ENCODE measurements at regions not wholly inside any gene's neighbourhood (a gene's known extent, or its start where the extent isn't known, plus 50 kb on each side); places are given as distances from the start of the nearest gene placed in this dataset.

GRCh38 chr18:71020342-71021029 is 731.6 kb downstream of the SOCS6 start:
- 52 to 58% methylated on average over 3 of the region's 3 CpGs for WGBS, 2 donors
- no peaks in the 10 kb centered on the region for H3K9me3 ChIP-seq
- intact Hi-C loops (cut with DNase I): no loop called here
- no peak for DNase-seq
- H3K4me3 ChIP-seq: no peak overlapping the region
- no peaks in the 10 kb centered on the region for H3K27me3 ChIP-seq
- no peaks in the 10 kb centered on the region for H3K36me3 ChIP-seq (replicated peaks in 1 of 2; ENCODE audit: insufficient read depth in 1 of 2, low read depth in 2 of 2)
- TF ChIP-seq, protein P1, sequence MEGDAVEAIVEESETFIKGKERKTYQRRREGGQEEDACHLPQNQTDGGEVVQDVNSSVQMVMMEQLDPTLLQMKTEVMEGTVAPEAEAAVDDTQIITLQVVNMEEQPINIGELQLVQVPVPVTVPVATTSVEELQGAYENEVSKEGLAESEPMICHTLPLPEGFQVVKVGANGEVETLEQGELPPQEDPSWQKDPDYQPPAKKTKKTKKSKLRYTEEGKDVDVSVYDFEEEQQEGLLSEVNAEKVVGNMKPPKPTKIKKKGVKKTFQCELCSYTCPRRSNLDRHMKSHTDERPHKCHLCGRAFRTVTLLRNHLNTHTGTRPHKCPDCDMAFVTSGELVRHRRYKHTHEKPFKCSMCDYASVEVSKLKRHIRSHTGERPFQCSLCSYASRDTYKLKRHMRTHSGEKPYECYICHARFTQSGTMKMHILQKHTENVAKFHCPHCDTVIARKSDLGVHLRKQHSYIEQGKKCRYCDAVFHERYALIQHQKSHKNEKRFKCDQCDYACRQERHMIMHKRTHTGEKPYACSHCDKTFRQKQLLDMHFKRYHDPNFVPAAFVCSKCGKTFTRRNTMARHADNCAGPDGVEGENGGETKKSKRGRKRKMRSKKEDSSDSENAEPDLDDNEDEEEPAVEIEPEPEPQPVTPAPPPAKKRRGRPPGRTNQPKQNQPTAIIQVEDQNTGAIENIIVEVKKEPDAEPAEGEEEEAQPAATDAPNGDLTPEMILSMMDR (IDR thresholded peaks at IDR 0.05): no peak
- no peaks in the 10 kb centered on the region for H3K4me1 ChIP-seq
- ATAC-seq: no peak
- H3K27ac ChIP-seq: no peak overlapping the region

DNA sequence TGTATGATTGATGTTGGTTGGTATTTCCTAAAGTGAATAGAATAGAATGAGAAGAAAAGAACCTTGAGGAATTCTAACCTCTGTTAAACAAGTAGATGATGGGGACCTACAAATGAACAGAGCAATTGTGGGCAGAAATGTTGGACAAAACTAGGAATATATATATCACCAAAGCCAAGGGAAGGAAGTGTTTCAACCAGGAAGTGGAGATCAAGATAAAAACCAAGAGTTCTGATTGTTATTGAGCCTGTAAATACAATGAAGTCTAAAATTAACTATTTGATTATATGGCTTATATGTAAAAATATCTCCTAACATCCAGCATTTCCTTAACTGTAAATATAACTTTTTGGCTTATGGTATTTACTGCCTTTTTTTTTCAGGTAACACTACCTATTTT is 730.0 kb downstream of the SOCS6 start:
- ATAC-seq (no peak), DNase-seq (no peak)
- Histone ChIP-seq H3K9me3 (no peaks in the 10 kb centered on the region), H3K27me3 (no peaks in the 10 kb centered on the region), H3K36me3 (replicated peaks in 1 of 2; ENCODE audit: insufficient read depth in 1 of 2, low read depth in 2 of 2) (no peaks in the 10 kb centered on the region), H3K27ac (no peak overlapping the region), H3K4me1 (no peaks in the 10 kb centered on the region), H3K4me3 (no peak overlapping the region)
- TF ChIP-seq, protein P1 (IDR thresholded peaks at IDR 0.05): no peak
- TF ChIP-seq POLR2A (IDR thresholded peaks at IDR 0.05): no peak
- intact Hi-C loops (cut with DNase I): no loop called here

DNA sequence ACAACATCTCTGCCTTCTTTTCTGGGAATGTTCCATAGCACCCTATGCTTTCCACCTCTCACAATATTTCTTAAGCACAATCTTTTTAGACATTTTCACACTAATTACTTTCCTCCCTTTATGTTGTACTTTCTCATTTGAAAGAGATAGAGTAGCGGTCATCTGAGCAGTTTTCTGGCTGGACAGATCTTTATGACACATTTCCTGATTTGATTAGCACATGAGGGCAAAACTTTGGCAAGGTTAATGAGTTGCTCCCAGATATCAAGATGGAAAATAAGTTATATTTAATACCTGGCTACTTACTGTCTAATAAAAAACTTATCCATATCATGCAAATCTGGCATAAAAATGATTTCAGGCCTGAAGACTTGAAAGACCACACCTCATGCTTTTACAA is 723.9 kb downstream of the SOCS6 start:
- ATAC-seq: no peak
- no peaks in the 10 kb centered on the region for H3K4me1 ChIP-seq
- no peaks in the 10 kb centered on the region for H3K36me3 ChIP-seq (replicated peaks in 1 of 2; ENCODE audit: insufficient read depth in 1 of 2, low read depth in 2 of 2)
- TF ChIP-seq POLR2A (IDR thresholded peaks at IDR 0.05): no peak
- TF ChIP-seq, protein P1 (IDR thresholded peaks at IDR 0.05): no peak
- intact Hi-C loops (cut with DNase I): no loop called here
- no peak for DNase-seq
- H3K9me3 ChIP-seq: no peaks in the 10 kb centered on the region
- H3K4me3 ChIP-seq: no peak overlapping the region
- no peak overlapping the region for H3K27ac ChIP-seq
- WGBS, 2 donors: 76 to 77% methylated on average over 1 of the region's 1 CpG
- no peaks in the 10 kb centered on the region for H3K27me3 ChIP-seq

DNA sequence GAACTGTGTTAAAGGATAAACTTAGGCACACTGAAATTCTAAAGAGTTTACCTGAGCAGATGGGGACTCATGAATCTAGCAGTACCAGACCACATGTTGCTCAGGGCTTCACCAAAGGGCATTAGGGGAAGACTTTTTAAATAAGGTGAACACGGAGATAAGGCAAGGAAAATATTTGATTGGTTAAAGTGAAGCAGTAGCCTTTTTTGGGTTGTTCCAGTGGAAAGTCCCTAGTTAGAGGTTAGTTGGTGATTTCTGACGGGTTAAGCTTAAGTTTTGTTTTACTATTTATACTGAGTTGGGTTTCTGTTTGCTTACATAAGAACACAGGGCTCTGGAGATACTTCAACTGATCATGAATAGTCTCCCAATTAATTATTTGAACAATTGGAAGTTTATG is 722.5 kb downstream of the SOCS6 start:
- Histone ChIP-seq H3K4me1 (no peaks in the 10 kb centered on the region), H3K27me3 (no peaks in the 10 kb centered on the region), H3K9me3 (no peaks in the 10 kb centered on the region), H3K36me3 (replicated peaks in 1 of 2; ENCODE audit: insufficient read depth in 1 of 2, low read depth in 2 of 2) (no peaks in the 10 kb centered on the region), H3K27ac (no peak overlapping the region), H3K4me3 (no peak overlapping the region)
- 42 to 48% methylated on average over 2 of the region's 2 CpGs for WGBS, 2 donors
- no peak for ATAC-seq
- DNase-seq: no peak
- intact Hi-C loops (cut with DNase I): no loop called here
- TF ChIP-seq, protein P1 (IDR thresholded peaks at IDR 0.05): no peak

GRCh38 chr18:71008257-71008656 is 719.4 kb downstream of the SOCS6 start:
- no peak for ATAC-seq

More at GRCh38 chr18:71008257-71008656, 719.4 kb downstream of the SOCS6 start:
- Histone ChIP-seq H3K4me1 (no peaks in the 10 kb centered on the region), H3K9me3 (no peaks in the 10 kb centered on the region), H3K4me3 (no peak overlapping the region), H3K36me3 (replicated peaks in 1 of 2; ENCODE audit: insufficient read depth in 1 of 2, low read depth in 2 of 2) (no peaks in the 10 kb centered on the region), H3K27ac (no peak overlapping the region), H3K27me3 (no peaks in the 10 kb centered on the region)
- DNase-seq: no peak
- intact Hi-C loops (cut with DNase I): no loop called here
- no peak for TF ChIP-seq POLR2A (IDR thresholded peaks at IDR 0.05)
- TF ChIP-seq, protein P1 (IDR thresholded peaks at IDR 0.05): no peak
- WGBS, 2 donors: 51 to 56% methylated on average over 3 of the region's 3 CpGs
